ENCODE measurements at regions not wholly inside any gene's neighbourhood (a gene's known extent, or its start where the extent isn't known, plus 50 kb on each side); places are given as distances from the start of the nearest gene placed in this dataset.

DNA sequence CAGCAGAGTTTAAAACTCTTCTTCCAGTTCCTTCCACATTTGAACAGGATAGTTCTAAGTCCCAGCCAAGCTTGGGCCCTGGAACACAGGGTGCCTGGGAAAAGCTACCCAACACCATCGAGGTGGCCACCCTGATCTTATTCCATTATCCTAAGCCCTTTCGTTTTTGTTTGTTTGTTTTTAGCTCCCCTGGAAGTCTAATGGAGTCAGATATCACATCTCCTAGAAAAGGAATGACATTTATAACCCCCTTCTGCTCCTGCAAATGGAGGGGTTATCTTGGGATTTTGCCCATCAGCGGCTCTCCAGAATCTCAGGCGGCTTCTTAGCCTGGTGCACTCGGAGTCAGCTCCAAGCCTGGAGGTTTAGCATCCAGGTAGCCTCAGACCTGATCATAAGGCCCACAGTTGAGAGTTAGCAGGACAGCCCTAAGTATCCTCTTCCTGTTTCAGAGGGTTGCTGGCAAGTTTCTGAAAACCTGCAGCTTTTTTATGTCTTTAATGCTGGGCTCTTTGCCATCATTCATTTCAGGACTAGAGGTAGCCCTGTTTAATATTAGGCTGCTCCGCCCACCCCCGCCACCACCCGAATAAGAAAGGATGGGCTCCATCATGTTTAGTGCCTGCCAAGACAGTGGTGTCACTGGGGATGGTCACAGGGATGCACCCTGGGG, 230.0 kb upstream of the LNX1 start:
- intact Hi-C loops (cut with micrococcal nuclease), result no loop called here

DNA sequence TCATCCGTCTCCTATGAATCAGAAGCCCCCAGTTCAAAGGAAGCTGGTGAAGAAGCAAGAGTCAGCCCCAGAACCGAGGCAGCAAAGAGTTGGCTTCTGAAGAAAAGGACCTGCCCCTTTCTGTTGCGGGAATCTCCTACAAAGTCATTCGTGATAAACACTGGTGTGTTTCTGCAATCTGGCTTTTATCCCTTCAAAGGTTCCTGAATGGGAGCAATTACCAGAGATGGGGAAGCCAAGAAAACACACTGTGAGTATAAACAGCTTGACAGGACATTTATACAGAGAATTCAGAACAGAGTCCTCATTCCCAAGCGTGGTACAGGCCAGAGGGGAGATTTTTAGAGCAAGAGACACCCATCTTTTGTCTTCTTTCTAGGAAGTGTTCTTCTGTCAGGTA, 226.8 kb upstream of the LNX1 start:
- intact Hi-C loops (cut with micrococcal nuclease), result no loop called here

DNA sequence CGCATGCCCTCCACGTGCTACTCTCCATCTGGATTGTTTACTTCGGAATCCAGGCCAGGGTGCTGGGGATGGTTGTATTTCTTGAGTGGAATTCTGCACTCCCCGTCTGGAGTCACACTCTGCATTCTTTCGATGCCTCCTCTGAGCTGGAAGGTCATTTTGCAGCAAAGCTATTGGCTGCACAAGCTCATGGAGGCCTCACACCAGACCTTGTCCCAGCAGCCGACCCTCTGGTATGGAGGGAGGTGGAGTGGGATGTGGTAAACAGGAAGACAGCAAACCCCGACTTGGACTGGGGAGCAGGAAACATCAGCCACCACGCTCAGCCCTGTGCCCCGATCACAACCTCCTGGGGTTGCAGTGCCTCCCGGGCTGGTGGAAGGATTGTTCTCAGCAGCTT, 225.3 kb upstream of the LNX1 start:
- intact Hi-C loops (cut with micrococcal nuclease), result no loop called here

DNA sequence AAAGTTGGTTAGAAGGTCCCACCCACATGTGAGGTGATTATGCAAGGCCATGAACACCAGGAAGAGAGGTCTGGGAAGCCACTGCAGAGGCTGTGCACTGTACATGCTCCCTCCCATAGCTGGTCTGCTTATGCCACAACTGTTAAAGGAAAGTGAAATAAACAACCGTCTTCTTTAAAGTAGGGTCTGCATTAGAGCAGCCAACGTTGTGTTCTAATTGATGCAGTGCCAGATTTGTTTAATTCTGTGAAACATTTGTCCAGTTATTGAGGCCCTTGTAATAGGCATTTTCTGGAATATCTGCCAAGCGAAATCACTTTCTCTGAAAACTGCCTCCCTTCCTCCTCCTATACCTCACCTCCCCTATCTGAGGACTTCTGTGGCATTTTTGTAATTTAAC, 224.0 kb upstream of the LNX1 start:
- intact Hi-C loops (cut with micrococcal nuclease), result no loop called here

- intact Hi-C loops (cut with micrococcal nuclease), result no loop called here
These were observed 222.7 kb upstream of the LNX1 start for GRCh38 chr4:53813998-53814397.

DNA sequence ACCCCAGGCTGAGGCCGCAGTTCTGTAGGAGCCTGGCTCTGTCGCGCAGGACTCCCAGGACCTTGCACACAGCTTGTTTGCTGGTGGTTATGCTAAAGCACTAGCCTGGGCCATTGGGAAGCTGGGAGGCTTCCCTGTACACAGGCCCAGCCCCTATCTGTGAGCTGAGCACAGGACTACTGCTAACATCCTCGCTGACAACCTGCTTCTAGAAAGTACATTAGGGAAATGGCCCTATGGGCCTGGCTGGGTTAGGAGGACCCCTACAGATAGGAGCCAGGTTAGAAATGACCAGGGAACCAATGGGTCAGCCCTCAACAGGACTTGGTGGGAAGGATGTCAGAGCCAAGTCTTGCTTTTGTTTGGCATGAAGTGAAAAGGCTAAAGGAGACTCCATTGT, 219.4 kb upstream of the LNX1 start:
- intact Hi-C loops (cut with micrococcal nuclease), result no loop called here

DNA sequence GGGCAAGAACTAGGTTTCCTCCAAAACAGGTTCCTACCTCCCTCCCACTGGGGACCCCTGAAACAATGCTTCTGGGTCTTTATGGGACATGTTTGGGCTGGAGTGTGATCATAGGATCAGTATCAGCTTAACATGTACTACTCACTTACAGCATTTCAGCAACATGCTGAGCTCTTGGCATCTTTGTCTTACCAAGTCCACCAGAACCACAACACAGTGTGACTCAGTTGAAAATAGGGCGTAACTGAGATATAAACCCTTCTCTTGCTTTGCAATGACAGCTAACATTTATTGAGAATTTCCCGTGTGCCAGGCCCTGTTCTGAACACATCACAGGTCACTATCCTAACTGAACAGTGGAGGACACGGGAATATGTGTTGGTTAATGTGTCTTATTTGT, 218.5 kb upstream of the LNX1 start:
- intact Hi-C loops (cut with micrococcal nuclease), result no loop called here

- intact Hi-C loops (cut with micrococcal nuclease), result no loop called here
These were observed 214.0 kb upstream of the LNX1 start for GRCh38 chr4:53805291-53805690.

- intact Hi-C loops (cut with micrococcal nuclease), result no loop called here
These were observed 213.4 kb upstream of the LNX1 start for GRCh38 chr4:53804719-53805118.

DNA sequence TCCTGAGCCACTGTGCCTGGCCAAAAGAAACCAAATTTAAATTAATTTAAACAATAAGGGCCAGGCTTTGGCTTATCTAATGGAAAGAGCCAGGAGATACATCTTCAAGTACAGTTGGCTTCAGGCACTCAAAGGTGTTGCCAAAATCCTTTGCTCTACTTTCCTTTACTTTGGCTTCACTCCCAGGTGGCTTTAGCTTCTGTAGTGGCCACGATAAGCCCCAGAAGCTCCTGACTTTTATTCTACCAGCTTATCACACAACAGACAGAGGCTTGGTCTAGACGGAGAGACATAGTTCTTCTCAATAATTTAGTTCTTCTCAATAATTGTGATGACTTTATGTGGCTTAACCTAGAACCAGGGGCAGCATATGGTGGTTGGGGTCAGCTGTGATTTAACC, 211.2 kb upstream of the LNX1 start:
- intact Hi-C loops (cut with micrococcal nuclease), result no loop called here

- intact Hi-C loops (cut with micrococcal nuclease), result no loop called here
These were observed 210.1 kb upstream of the LNX1 start for GRCh38 chr4:53801373-53801772.

DNA sequence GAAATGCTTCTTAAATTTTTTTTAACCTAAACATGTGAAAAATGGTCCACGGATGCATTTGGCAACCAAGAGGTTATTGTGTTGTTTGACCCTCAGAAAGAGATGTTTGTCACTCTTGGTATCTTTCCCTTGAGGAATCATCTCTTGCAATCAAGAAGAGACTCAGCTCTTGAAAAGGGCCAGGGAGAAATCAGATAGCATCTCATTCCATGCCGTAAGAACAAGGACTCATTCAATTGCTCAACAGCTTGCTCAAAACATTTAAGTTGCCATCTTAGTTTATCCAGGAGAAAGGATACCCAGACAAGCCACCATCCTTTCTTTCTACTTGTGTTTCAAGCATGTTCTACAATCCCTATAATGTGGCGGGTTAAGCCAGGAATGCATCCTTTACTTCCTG, 209.5 kb upstream of the LNX1 start:
- intact Hi-C loops (cut with micrococcal nuclease), result no loop called here

DNA sequence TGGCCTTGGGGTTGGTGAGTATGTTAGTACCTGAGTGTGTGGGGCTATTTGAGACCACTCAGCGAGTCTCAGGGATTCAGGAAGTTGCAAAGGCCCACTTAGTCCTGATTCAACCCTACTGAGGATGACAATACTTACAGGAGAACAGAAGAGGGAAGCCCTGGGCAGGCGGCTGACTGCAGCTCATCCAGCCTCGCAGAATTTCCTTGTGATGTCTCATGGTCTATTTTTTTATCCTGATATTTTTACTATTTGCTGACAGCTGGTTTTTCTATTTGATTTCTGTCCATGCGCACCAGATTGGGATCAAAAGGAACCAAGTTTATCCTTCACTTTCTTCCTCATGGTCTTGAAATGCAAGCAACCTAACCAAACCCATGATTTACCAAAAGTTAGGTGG, 201.8 kb upstream of the LNX1 start:
- intact Hi-C loops (cut with micrococcal nuclease), result no loop called here

DNA sequence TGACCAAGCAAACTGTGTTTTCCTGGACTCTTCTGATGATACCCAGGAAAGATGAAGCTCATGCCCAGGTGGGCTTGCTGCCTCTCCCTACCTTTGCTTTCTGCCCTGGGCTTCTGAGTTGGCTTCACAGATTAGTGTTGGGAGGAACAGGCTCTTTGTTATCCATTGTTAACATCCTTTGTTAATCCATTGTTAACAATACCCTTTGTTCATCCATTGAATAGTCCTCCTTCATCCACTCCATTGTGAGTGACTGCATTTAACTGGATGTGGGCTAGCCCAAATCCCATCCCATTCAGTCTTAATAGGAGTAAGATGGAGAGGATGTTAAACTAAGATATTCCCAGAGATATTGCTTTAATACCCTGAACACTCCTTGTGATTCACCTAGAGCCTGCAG, 199.0 kb upstream of the LNX1 start:
- intact Hi-C loops (cut with micrococcal nuclease), result no loop called here

DNA sequence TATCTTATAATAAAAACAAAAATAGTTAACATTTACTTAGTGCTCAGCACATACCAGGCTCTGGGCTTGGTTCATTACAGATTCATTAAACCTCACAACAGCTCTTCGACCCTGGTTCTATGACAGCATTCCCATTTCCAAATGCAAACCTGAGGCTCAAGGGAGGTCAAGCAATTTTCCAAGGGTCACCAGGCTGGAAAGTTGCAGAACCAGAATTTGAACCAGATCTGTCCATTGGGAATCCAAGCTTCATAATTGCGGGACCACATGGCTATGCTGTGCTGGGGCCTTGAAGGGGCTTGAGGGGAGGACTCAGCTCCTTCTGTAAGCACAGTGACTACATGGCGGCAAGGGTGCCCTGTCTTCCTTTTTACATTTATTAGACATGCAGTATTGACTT, 197.3 kb upstream of the LNX1 start:
- intact Hi-C loops (cut with micrococcal nuclease), result no loop called here

DNA sequence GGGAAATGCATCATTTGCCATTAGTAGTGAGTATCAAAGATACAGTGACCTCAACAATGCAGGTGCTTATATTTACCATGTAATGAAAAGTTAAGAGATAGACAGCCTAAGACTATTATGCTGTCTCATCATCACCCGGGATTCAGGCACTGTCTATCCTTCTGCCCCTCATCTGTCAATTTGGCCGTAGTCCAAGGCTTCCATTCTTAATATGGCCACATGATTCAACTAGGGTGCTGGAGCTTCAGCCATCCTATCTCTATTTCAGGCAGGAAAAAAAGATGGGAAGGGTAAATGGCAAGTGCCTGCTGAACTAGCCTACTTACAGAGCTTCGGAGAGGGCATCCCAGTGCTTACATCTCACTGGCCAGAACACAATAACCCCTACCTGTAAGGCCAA, 196.7 kb upstream of the LNX1 start:
- intact Hi-C loops (cut with micrococcal nuclease), result no loop called here

DNA sequence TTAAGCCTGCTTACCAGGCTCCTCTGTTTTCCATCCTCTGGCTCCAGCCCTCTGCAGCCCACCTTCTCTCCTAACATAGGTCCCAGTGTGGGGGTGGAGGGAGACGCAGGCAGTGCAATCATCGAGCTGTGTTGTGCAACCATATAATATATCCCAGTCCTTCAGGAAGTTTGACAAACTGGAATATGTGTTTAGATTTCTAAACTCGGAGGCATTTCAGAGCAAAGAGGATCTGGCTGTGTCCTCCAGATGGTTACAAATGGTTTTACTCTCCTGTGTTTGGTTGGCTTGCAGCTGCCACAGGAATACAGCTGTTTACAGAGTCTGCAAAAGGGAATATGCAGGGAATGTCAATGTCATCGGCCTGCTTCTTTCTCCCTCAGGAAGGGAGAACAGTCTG, 195.3 kb upstream of the LNX1 start:
- intact Hi-C loops (cut with micrococcal nuclease), result no loop called here

DNA sequence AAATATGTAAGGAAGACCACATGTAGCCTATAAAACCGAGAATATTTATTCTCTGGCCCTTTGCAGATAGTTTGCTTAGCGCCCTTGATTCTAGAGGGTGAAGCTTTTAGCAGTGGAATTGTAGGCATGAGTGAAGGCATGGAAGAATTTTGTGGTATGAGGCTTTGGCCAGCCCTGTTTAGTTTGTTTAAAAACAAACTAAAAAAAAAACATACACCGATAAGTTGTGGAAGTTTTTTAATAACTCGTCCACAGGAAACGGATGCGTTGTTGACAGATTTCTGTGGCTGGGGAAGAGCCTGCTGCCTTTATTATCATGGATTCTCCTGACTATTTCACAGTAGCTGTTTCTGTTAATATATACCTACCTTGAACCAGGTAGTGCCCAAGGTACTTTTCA, 194.7 kb upstream of the LNX1 start:
- intact Hi-C loops (cut with micrococcal nuclease), result no loop called here

DNA sequence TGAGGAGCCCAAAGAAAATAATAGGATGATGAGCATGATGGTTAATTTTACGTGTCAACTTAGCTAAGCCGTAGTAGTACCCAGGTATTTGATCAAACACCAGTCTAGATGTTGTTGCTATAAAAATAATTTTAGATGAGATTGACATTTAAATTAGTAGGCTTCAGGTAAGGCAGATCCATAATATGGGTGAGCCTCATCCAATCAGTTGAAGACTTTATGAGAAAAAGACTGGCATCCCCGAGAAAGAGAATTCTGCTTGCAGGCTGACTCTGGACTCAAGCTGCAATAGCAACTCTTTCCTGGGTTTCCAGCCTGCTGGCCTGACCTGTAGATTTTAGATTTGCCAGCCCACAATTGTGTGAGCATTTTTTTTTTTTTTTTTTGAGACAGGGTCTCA, 192.8 kb upstream of the LNX1 start:
- intact Hi-C loops (cut with micrococcal nuclease), result no loop called here

- intact Hi-C loops (cut with micrococcal nuclease), result no loop called here
These were observed 192.0 kb upstream of the LNX1 start for GRCh38 chr4:53783208-53783859.

DNA sequence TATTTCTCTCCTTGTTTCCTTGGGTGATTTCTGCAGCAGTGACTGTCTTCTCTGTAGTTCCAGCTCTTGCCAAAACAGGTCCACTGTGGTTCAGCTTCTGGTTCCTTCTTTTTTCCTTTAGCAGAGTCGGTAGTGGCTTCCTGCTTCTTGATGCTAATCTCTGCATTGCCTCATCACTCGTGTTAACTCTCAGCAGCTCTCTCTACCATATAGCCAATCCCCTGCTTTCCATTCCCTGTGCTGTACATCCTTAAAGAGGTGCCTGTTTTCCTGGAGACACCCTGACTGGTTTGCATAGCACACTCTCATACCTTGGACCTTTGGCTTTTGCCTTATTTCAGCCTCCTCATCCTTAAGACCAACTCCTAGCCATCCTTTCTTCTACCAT, 191.2 kb upstream of the LNX1 start:
- intact Hi-C loops (cut with micrococcal nuclease), result no loop called here

- intact Hi-C loops (cut with micrococcal nuclease), result no loop called here
These were observed 190.6 kb upstream of the LNX1 start for GRCh38 chr4:53781629-53782457.

All from T-helper 2 cell treated with Interferon-gamma antibody and Interleukin-4, amounts not matched to agents 100 ng/mL and 5 ng/mL, for 36 hours (primary cell).